ENCODE measurements at regions not wholly inside any gene's neighbourhood (a gene's known extent, or its start where the extent isn't known, plus 50 kb on each side); places are given as distances from the start of the nearest gene placed in this dataset.

GRCh38 chr4:152160225-152160800 lies 375.6 kb downstream of the FBXW7 start:
- no peaks in the 10 kb centered on the region for H3K4me1 ChIP-seq (ENCODE audit: low read length)
- H3F3A ChIP-seq (ENCODE audit: insufficient read depth, low read length) = no peaks in the 10 kb centered on the region
- H3K79me2 ChIP-seq (ENCODE audit: low read length) = no peaks in the 10 kb centered on the region
- H3K27me3 ChIP-seq (replicated peaks; ENCODE audit: insufficient read depth, low read length) = no peaks in the 10 kb centered on the region
- no peak overlapping the region for H3K27ac ChIP-seq (ENCODE audit: low read length)
- H3K9me3 ChIP-seq (replicated peaks; ENCODE audit: insufficient read depth, low read length) = no peaks in the 10 kb centered on the region
- H4K20me1 ChIP-seq (ENCODE audit: insufficient read depth, low read length) = no peaks in the 10 kb centered on the region
- H3K9me2 ChIP-seq (replicated peaks; ENCODE audit: insufficient read depth, low read length) = no peaks in the 10 kb centered on the region
- no peak overlapping the region for H2AFZ ChIP-seq (ENCODE audit: low read length)
- TF ChIP-seq CTCF (IDR thresholded peaks at IDR 0.05; ENCODE audit: low read length) (no peak), EZH2phosphoT487 (IDR thresholded peaks at IDR 0.05; ENCODE audit: low read length) (no peak), EZH2 (optimal IDR thresholded peaks at IDR 0.05; ENCODE audit: low read depth, low read length) (no peak)
- no peak overlapping the region for H3K9ac ChIP-seq (ENCODE audit: low read length)
- no peak overlapping the region for H3K4me3 ChIP-seq (ENCODE audit: low read length)
- DNase-seq = no peak
- no peaks in the 10 kb centered on the region for H3K36me3 ChIP-seq (replicated peaks; ENCODE audit: insufficient read depth, low read length)
- no peak overlapping the region for H3K4me2 ChIP-seq (ENCODE audit: low read depth, low read length)

GRCh38 chr4:152159773-152160172 lies 376.1 kb downstream of the FBXW7 start:
- no peaks in the 10 kb centered on the region for H4K20me1 ChIP-seq (ENCODE audit: insufficient read depth, low read length)
- H3K27me3 ChIP-seq (replicated peaks; ENCODE audit: insufficient read depth, low read length) = no peaks in the 10 kb centered on the region
- H3K4me3 ChIP-seq (ENCODE audit: low read length) = no peak overlapping the region
- no peaks in the 10 kb centered on the region for H3K79me2 ChIP-seq (ENCODE audit: low read length)
- H3K36me3 ChIP-seq (replicated peaks; ENCODE audit: insufficient read depth, low read length) = no peaks in the 10 kb centered on the region
- TF ChIP-seq EZH2phosphoT487 (IDR thresholded peaks at IDR 0.05; ENCODE audit: low read length) (no peak), EZH2 (optimal IDR thresholded peaks at IDR 0.05; ENCODE audit: low read depth, low read length) (no peak), CTCF (IDR thresholded peaks at IDR 0.05; ENCODE audit: low read length) (no peak)
- H3K27ac ChIP-seq (ENCODE audit: low read length) = no peak overlapping the region
- H2AFZ ChIP-seq (ENCODE audit: low read length) = no peak overlapping the region
- H3K9me2 ChIP-seq (replicated peaks; ENCODE audit: insufficient read depth, low read length) = no peaks in the 10 kb centered on the region
- no peak overlapping the region for H3K4me2 ChIP-seq (ENCODE audit: low read depth, low read length)
- H3K9ac ChIP-seq (ENCODE audit: low read length) = no peak overlapping the region
- H3K4me1 ChIP-seq (ENCODE audit: low read length) = no peaks in the 10 kb centered on the region
- no peak for DNase-seq
- H3K9me3 ChIP-seq (replicated peaks; ENCODE audit: insufficient read depth, low read length) = no peaks in the 10 kb centered on the region
- no peaks in the 10 kb centered on the region for H3F3A ChIP-seq (ENCODE audit: insufficient read depth, low read length)

- no peak overlapping the region for H3K27ac ChIP-seq (ENCODE audit: low read length)
- no peak overlapping the region for H3K9ac ChIP-seq (ENCODE audit: low read length)
- H3F3A ChIP-seq (ENCODE audit: insufficient read depth, low read length) = no peaks in the 10 kb centered on the region
- no peaks in the 10 kb centered on the region for H3K9me3 ChIP-seq (replicated peaks; ENCODE audit: insufficient read depth, low read length)
- no peak overlapping the region for H3K4me3 ChIP-seq (ENCODE audit: low read length)
- TF ChIP-seq EZH2phosphoT487 (IDR thresholded peaks at IDR 0.05; ENCODE audit: low read length) (no peak), EZH2 (optimal IDR thresholded peaks at IDR 0.05; ENCODE audit: low read depth, low read length) (no peak), CTCF (IDR thresholded peaks at IDR 0.05; ENCODE audit: low read length) (no peak)
- no peaks in the 10 kb centered on the region for H3K9me2 ChIP-seq (replicated peaks; ENCODE audit: insufficient read depth, low read length)
- no peaks in the 10 kb centered on the region for H4K20me1 ChIP-seq (ENCODE audit: insufficient read depth, low read length)
- H3K79me2 ChIP-seq (ENCODE audit: low read length) = no peaks in the 10 kb centered on the region
- H2AFZ ChIP-seq (ENCODE audit: low read length) = no peak overlapping the region
- H3K27me3 ChIP-seq (replicated peaks; ENCODE audit: insufficient read depth, low read length) = no peaks in the 10 kb centered on the region
- H3K4me2 ChIP-seq (ENCODE audit: low read depth, low read length) = no peak overlapping the region
- H3K36me3 ChIP-seq (replicated peaks; ENCODE audit: insufficient read depth, low read length) = no peaks in the 10 kb centered on the region
- no peaks in the 10 kb centered on the region for H3K4me1 ChIP-seq (ENCODE audit: low read length)
- no peak for DNase-seq
These were observed 377.7 kb downstream of the FBXW7 start for GRCh38 chr4:152158225-152158624.
